HL-60 (cell line): ENCODE measurements at regions not wholly inside any gene's neighbourhood (a gene's known extent, or its start where the extent isn't known, plus 50 kb on each side); places are given as distances from the start of the nearest gene placed in this dataset.

ENCODE experiments used
- DNase-seq, 2 experiments: peaks; one replicate each; pipeline ENCODE4 v3.0.0-alpha.2; 2010 to 2020; ENCODE audit warnings: low read depth in 1 of 2, low spot score in 1 of 2
- H3K27ac ChIP-seq: fragments of 250-450 bp; sonication (Bioruptor Pico); replicated peaks from 2 replicates; pipeline ENCODE4 v1.5.1; 2020; ENCODE audit warnings: mild to moderate bottlenecking, moderate library complexity
- H3K27me3 ChIP-seq: fragments of 250-450 bp; sonication (Bioruptor Pico); 2 replicates; pipeline ENCODE4 v1.5.1; 2021; ENCODE audit warnings: mild to moderate bottlenecking, moderate library complexity; ENCODE audit not compliant: insufficient read depth, poor library complexity, severe bottlenecking
- H3K4me3 ChIP-seq: replicated peaks from 2 replicates; pipeline ENCODE4 v1.5.1; 2011; ENCODE audit warnings: mild to moderate bottlenecking, control low read depth, low read length; ENCODE audit not compliant: insufficient read depth
- CTCF ChIP-seq: IDR thresholded peaks from one replicate; pipeline ENCODE4 v1.5.1; 2011; ENCODE audit warnings: low read length, control low read depth, inconsistent platforms; ENCODE audit not compliant: insufficient read depth
- GABPA ChIP-seq: IDR thresholded peaks from 2 replicates; pipeline ENCODE4 v1.6.1; 2012; ENCODE audit warnings: low read depth
- POLR2AphosphoS5 ChIP-seq: IDR thresholded peaks from 2 replicates; pipeline ENCODE4 v1.6.1; 2012; ENCODE audit warnings: low read depth
- REST ChIP-seq: IDR thresholded peaks from 2 replicates; pipeline ENCODE4 v1.6.1; 2012; ENCODE audit warnings: low read depth; ENCODE audit not compliant: insufficient replicate concordance
- SPI1 ChIP-seq: IDR thresholded peaks from 2 replicates; pipeline ENCODE4 v1.6.1; 2012; ENCODE audit warnings: low read depth, mild to moderate bottlenecking, borderline replicate concordance

- Histone ChIP-seq H3K27ac (no peak overlapping the region), H3K27me3 (no peaks in the 10 kb centered on the region), H3K4me3 (no peak overlapping the region)
- no peak for TF ChIP-seq REST
- TF ChIP-seq GABPA: no peak
- no peak for TF ChIP-seq POLR2AphosphoS5
- TF ChIP-seq SPI1: no peak
- no peak for TF ChIP-seq CTCF
- DNase-seq: no peak
These were observed 1655.4 kb downstream of the BRINP3 start for GRCh38 chr1:188822248-188822647.

GRCh38 chr1:188825471-188825870 lies 1652.2 kb downstream of the BRINP3 start:
- H3K27ac ChIP-seq: no peak overlapping the region
- DNase-seq: no peak
- TF ChIP-seq SPI1 (no peak), REST (no peak), POLR2AphosphoS5 (no peak), CTCF (no peak), GABPA (no peak)
- no peaks in the 10 kb centered on the region for H3K27me3 ChIP-seq
- H3K4me3 ChIP-seq: no peak overlapping the region

- H3K27ac ChIP-seq: no peak overlapping the region
- TF ChIP-seq POLR2AphosphoS5: no peak
- TF ChIP-seq REST: no peak
- TF ChIP-seq GABPA: no peak
- TF ChIP-seq SPI1: no peak
- no peak for TF ChIP-seq CTCF
- DNase-seq: no peak
- H3K27me3 ChIP-seq: no peaks in the 10 kb centered on the region
- no peak overlapping the region for H3K4me3 ChIP-seq
These were observed 1650.9 kb downstream of the BRINP3 start for GRCh38 chr1:188826800-188827199.
